Heart left ventricle (tissue), 16 donors: ENCODE measurements at regions not wholly inside any gene's neighbourhood (a gene's known extent, or its start where the extent isn't known, plus 50 kb on each side); places are given as distances from the start of the nearest gene placed in this dataset.

Experiments
- ATAC-seq, 4 donors: fragments of 200-7000 bp; cut with Tn5 transposase; one replicate each; pipeline ENCODE4 v1.9.1; 2020 to 2022; ENCODE audit warnings: moderate library complexity in 4 of 4, mild to moderate bottlenecking in 3 of 4, moderate number of reproducible peaks in 1 of 4
- DNase-seq, 5 donors: peaks; one replicate each; pipeline ENCODE4 v3.0.0-alpha.2; 2020
- H3K27ac ChIP-seq, 12 donors: fragments of 200-600 bp; sonication (generic) in 4 of 12; one replicate each; pipeline versions ENCODE4 v1.5.0 to v1.8.0; 2016 to 2022; ENCODE audit warnings: mild to moderate bottlenecking in 2 of 12
- H3K27me3 ChIP-seq, 9 donors: fragments of 200-600 bp; sonication (generic) in 2 of 9; one replicate each; pipeline versions ENCODE4 v1.5.1 to v1.8.0; 2016 to 2022; ENCODE audit warnings: mild to moderate bottlenecking in 3 of 9
- H3K36me3 ChIP-seq, 9 donors: fragments of 200-600 bp; sonication (generic) in 2 of 9; one replicate each; pipeline versions ENCODE4 v1.5.0 to v1.8.0; 2018 to 2022; ENCODE audit warnings: mild to moderate bottlenecking in 2 of 9
- H3K4me1 ChIP-seq, 12 donors: fragments of 200-600 bp; sonication (generic) in 4 of 12; one replicate each; pipeline versions ENCODE4 v1.5.0 to v1.8.0; 2016 to 2022; ENCODE audit warnings: mild to moderate bottlenecking in 3 of 12
- H3K4me3 ChIP-seq, 12 donors: fragments of 200-600 bp; sonication (generic) in 4 of 12; one replicate each; pipeline versions ENCODE4 v1.5.0 to v1.8.0; 2017 to 2022; ENCODE audit warnings: mild to moderate bottlenecking in 9 of 12, moderate library complexity in 4 of 12
- H3K9me3 ChIP-seq, 12 donors: fragments of 200-600 bp; sonication (generic) in 4 of 12; one replicate each; pipeline versions ENCODE4 v1.5.0 to v1.8.0; 2016 to 2022; ENCODE audit warnings: mild to moderate bottlenecking in 1 of 12
- POLR2A ChIP-seq, 2 donors: fragments of 450-650 bp; IDR thresholded peaks; one replicate each; pipeline ENCODE4 v1.6.1; 2017; ENCODE audit warnings: antibody characterized with exemption in 2 of 2, mild to moderate bottlenecking in 2 of 2, moderate library complexity in 2 of 2
- WGBS, 4 donors: extraction: QIAGEN DNeasy Blood & Tissue Kit in 2 of 4; methylation state at CpG; one replicate each; pipeline versions ENCODE4 v1.1.5 to v1.1.7; 2013 to 2018; 5-methylcytosine and 5-hydroxymethylcytosine counted together
- intact Hi-C, 10 donors: fragments of 100-400 bp; cut with DNase I; formaldehyde crosslinking; loops; one replicate each; pipeline versions ENCODE4 v1.11.1 to v1.14.2; 2022
- TF ChIP-seq, protein P1 (sequence below), 12 donors: fragments of 200-600 bp; sonication (generic) in 4 of 12; IDR thresholded peaks; one replicate each; pipeline versions ENCODE4 v1.5.0 to v1.8.0; 2018 to 2022; ENCODE audit warnings: antibody characterized with exemption in 12 of 12, mild to moderate bottlenecking in 5 of 12
- donor health status: ischemic (EF 13 %, LVEDD 7.1; RV severe dilation, severe dysfunction).
- donor health status: healthy with polysubstance abuse.
- donor health status: DM: no; HTN: yes; CAD: no.
- donor health status: DM: no; HTN: no; CAD: no.
- donor health status: ischemic (EF 25% LVEDD 6.9; RV normal size, moderate dysfunction).
- donor health status: ischemic (EF 25% LVEDD 5.7; RV mildly dilated, moderate dysfunction).
- donor health status: healthy.
- donor health status: DM: yes; HTN: yes; CAD: no.
- donor health status: ischemic (EF 35%, LVEDD 5.7; RV mildly dilated, moderate dysfunction).
- donor health status: nonischemic (EF 11% LVEDD 7.7; RV severe dilation, severe dysfunction).
- donor health status: DM: yes; HTN: yes; CAD: no.
- donor health status: PGD.
- donor health status: ischemic (EF 29% LVEDD 5.4; RV normal size, mild dysfunction).
- donor health status: nonischemic (EF 23%, LVEDD 6.1; RV moderate dilation, normal function).

DNA sequence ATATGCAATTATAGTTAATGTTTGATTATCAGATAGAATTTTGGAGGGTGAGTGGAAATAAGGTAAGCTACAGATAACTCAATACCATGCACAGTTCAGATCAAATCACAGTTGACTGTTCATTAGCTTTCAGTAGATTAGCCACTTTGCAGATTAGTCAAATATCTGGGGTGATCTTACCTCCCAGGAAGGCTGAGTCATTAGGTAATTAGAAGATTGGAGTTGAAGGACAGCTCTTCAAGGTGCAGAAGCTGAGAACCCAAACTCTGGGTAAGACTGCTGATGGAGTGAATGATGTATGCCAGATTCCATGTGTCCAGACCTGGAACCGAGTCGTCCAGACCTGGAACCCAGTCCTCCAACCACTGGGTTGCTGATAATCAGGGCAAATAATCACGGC, 262.8 kb upstream of the UBE2E3 start:
- no peak for ATAC-seq
- Histone ChIP-seq H3K9me3 (peaks cover 0 to 6% (median 0%) of the 10 kb centered on the region in 12 donors), H3K36me3 (no peaks in the 10 kb centered on the region), H3K4me1 (no peaks in the 10 kb centered on the region), H3K4me3 (no peak overlapping the region), H3K27me3 (no peaks in the 10 kb centered on the region), H3K27ac (no peak overlapping the region)
- intact Hi-C loops: no loop called here
- DNase-seq: no peak
- TF ChIP-seq, protein P1, sequence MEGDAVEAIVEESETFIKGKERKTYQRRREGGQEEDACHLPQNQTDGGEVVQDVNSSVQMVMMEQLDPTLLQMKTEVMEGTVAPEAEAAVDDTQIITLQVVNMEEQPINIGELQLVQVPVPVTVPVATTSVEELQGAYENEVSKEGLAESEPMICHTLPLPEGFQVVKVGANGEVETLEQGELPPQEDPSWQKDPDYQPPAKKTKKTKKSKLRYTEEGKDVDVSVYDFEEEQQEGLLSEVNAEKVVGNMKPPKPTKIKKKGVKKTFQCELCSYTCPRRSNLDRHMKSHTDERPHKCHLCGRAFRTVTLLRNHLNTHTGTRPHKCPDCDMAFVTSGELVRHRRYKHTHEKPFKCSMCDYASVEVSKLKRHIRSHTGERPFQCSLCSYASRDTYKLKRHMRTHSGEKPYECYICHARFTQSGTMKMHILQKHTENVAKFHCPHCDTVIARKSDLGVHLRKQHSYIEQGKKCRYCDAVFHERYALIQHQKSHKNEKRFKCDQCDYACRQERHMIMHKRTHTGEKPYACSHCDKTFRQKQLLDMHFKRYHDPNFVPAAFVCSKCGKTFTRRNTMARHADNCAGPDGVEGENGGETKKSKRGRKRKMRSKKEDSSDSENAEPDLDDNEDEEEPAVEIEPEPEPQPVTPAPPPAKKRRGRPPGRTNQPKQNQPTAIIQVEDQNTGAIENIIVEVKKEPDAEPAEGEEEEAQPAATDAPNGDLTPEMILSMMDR (IDR thresholded peaks at IDR 0.05): no peak
- TF ChIP-seq POLR2A (IDR thresholded peaks at IDR 0.05): no peak
- 75 to 81% (median 78%) methylated on average over 3 of the region's 3 CpGs for WGBS, 4 donors

DNA sequence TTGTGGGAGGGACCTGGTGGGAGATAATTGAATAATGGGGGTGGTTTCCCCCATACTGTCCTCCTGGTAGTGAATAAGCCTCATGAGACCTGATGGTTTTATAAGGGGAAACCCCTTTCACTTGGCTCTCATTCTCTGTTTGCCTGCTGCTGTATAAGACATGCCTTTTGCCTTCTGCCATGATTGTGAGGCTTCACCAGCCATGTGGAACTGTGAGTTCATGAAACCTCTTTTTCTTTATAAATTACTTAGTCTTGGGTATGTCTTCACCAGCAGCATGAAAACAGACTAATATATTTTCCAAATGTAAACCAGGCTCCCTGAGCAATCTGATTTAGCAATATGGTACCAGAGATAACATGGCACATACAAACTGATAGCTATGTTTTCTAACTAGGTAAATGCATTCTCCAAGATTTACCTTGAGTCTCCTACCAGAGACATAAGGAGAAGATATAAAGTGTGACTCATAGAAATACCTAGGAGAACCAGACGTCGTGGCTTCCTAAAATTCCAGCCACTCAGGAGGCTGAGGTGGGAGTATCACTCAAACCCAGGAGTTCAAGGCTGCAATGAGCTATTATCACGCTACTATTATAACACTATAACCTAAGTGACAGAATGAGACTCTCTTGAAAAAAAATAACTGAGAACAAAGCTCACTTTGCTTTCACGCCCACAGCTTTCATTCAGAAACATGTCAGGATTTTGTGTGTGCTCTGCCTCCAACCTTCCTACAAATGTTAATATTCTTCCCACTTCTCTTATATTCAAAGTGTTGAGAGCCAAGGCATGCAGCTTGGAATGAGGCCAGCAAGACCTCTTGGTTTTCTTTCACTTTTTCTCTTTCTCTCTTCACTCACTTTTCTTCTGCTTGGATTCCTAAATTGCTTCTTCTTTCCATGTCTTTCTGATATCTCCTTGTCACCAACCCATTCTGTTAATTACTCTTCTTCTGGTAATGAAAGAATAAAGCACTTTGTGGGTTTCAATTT, 263.9 kb upstream of the UBE2E3 start:
- intact Hi-C loops: no loop called here
- H3K27ac ChIP-seq: no peak overlapping the region
- ATAC-seq: no peak

DNA sequence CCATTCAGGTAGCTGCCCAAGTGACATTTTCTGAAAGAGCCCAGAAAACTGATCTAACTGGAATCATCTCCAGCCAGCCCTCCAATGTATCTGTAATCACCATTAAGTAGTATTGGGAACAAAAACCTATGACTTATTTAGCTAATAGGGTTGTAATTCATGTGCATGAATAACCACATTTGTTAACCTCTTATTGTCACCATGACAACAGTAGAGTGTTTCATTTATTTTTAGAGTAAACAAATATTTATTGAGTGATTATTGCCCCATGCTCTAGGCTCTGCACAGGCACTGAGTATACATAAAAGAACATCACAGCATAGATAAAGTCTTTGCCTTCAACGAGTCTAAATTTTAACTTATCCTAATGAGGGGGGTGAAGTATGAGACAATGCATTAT, 265.4 kb upstream of the UBE2E3 start:
- ATAC-seq (no peak), DNase-seq (no peak)
- Histone ChIP-seq H3K36me3 (no peaks in the 10 kb centered on the region), H3K9me3 (peaks cover 0 to 12% (median 1%) of the 10 kb centered on the region in 12 donors), H3K27me3 (no peaks in the 10 kb centered on the region), H3K4me1 (no peaks in the 10 kb centered on the region), H3K27ac (no peak overlapping the region), H3K4me3 (no peak overlapping the region)
- WGBS, 4 donors: 57 to 68% (median 61%) methylated on average over 1 of the region's 1 CpG
- intact Hi-C loops: no loop called here
- no peak for TF ChIP-seq POLR2A (IDR thresholded peaks at IDR 0.05)
- TF ChIP-seq, protein P1 (IDR thresholded peaks at IDR 0.05): no peak

More for the DNA sequence above, 263.9 kb upstream of the UBE2E3 start:
- TF ChIP-seq, protein P1 (IDR thresholded peaks at IDR 0.05): no peak
- no peak for TF ChIP-seq POLR2A (IDR thresholded peaks at IDR 0.05)
- Histone ChIP-seq H3K4me1 (no peaks in the 10 kb centered on the region), H3K36me3 (no peaks in the 10 kb centered on the region), H3K27me3 (no peaks in the 10 kb centered on the region), H3K4me3 (no peak overlapping the region), H3K9me3 (peaks cover 0 to 12% (median 1%) of the 10 kb centered on the region in 12 donors)
- WGBS, 4 donors: 62 to 74% (median 65%) methylated on average over 4 of the region's 4 CpGs
- no peak for DNase-seq

DNA sequence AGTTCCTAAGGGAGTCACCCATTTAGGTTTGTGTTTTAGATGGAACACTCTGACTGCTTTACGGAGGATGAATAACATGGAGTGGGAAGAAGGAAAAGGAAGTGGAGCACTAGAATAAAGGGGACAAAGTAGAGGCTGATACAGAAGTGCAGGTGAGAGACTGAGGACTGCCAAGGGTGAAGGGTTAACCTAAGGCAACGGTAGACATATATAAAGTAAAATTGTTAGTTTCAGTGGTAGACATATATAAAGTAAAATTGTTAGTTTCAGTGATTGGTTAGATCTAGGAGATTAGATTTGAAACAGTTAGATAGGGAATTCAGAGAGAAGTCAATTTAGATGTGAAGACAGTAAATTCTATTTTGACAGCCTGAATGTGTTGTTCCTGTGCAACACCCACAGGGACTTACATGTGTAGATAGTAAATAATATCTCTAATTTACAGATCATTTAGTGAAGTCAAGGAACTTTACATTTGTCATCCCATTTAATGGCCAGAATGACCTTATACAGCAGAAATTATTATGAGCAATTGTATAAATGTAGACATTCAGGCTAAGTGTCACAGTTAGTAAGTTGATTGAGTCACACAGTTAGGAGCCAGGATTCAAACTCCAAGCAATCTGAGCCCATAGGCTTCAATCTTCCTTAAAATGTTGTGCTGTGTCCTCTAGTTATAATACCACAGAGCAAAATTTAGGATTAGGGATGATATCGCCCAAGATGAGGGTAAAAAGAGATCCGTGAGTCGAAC, 270.8 kb upstream of the UBE2E3 start:
- Histone ChIP-seq H3K36me3 (no peaks in the 10 kb centered on the region), H3K9me3 (peaks cover 0 to 12% (median 1%) of the 10 kb centered on the region in 12 donors)
- 91 to 92% (median 91%) methylated on average over 5 of the region's 5 CpGs for WGBS, 4 donors

More for the DNA sequence above, 270.8 kb upstream of the UBE2E3 start:
- intact Hi-C loops: no loop called here
- DNase-seq: no peak
- ATAC-seq: no peak
- Histone ChIP-seq H3K27me3 (no peaks in the 10 kb centered on the region), H3K27ac (no peak overlapping the region), H3K4me3 (no peak overlapping the region), H3K4me1 (no peaks in the 10 kb centered on the region)
- TF ChIP-seq POLR2A (IDR thresholded peaks at IDR 0.05): no peak
- TF ChIP-seq, protein P1 (IDR thresholded peaks at IDR 0.05): no peak
